AG20443 (cell line): ENCODE measurements at regions not wholly inside any gene's neighbourhood (a gene's known extent, or its start where the extent isn't known, plus 50 kb on each side); places are given as distances from the start of the nearest gene placed in this dataset.

Experiments
- DNase-seq: peaks from one replicate; pipeline ENCODE4 v3.0.0; 2012; ENCODE audit warnings: low spot score, mixed read lengths

GRCh38 chr3:162193148-162194095 is 696.8 kb downstream of the OTOL1 start:
- no peak for DNase-seq

- no peak for DNase-seq
Measured at GRCh38 chr3:162195147-162195546, 698.5 kb downstream of the OTOL1 start.

- no peak for DNase-seq
Measured at GRCh38 chr3:162196964-162197363, 700.4 kb downstream of the OTOL1 start.

- no peak for DNase-seq
Measured at GRCh38 chr3:162200836-162201235, 704.2 kb downstream of the OTOL1 start.

- no peak for DNase-seq
Measured at GRCh38 chr3:162206648-162207047, 710.0 kb downstream of the OTOL1 start.

- DNase-seq: no peak
Measured at GRCh38 chr3:162211470-162211869, 714.9 kb downstream of the OTOL1 start.

- no peak for DNase-seq
Measured at GRCh38 chr3:162213196-162213595, 716.6 kb downstream of the OTOL1 start.

GRCh38 chr3:162213956-162214355 is 717.3 kb downstream of the OTOL1 start:
- no peak for DNase-seq

GRCh38 chr3:162217647-162218046 is 721.0 kb downstream of the OTOL1 start:
- peak; percentile 69 for DNase-seq

- no peak for DNase-seq
Measured at GRCh38 chr3:162218479-162218878, 721.9 kb downstream of the OTOL1 start.

- peak; percentile 12 for DNase-seq
Measured at GRCh38 chr3:162224746-162225145, 728.1 kb downstream of the OTOL1 start.

- DNase-seq: no peak
Measured at GRCh38 chr3:162236949-162237348, 740.3 kb downstream of the OTOL1 start.

GRCh38 chr3:162250782-162251181 is 754.2 kb downstream of the OTOL1 start:
- no peak for DNase-seq

- DNase-seq: no peak
Measured at GRCh38 chr3:162262129-162262528, 765.5 kb downstream of the OTOL1 start.

- no peak for DNase-seq
Measured at GRCh38 chr3:162263596-162263995, 767.0 kb downstream of the OTOL1 start.

GRCh38 chr3:162269636-162270458 is 773.2 kb downstream of the OTOL1 start:
- no peak for DNase-seq

- DNase-seq: no peak
Measured at GRCh38 chr3:162274070-162274469, 777.5 kb downstream of the OTOL1 start.

GRCh38 chr3:162278834-162279233 is 782.2 kb downstream of the OTOL1 start:
- DNase-seq: no peak

- no peak for DNase-seq
Measured at GRCh38 chr3:162285259-162285658, 788.7 kb downstream of the OTOL1 start.

- DNase-seq: no peak
Measured at GRCh38 chr3:162287600-162287999, 791.0 kb downstream of the OTOL1 start.

GRCh38 chr3:162292409-162292808 is 795.8 kb downstream of the OTOL1 start:
- no peak for DNase-seq

GRCh38 chr3:162295323-162295983 is 798.8 kb downstream of the OTOL1 start:
- peak; percentile 73 for DNase-seq
